Left renal cortex interstitium (tissue), 4 donors: ENCODE measurements at regions not wholly inside any gene's neighbourhood (a gene's known extent, or its start where the extent isn't known, plus 50 kb on each side); places are given as distances from the start of the nearest gene placed in this dataset.

Experiments
- DNase-seq, 4 donors: peaks; one replicate each; pipeline ENCODE4 v3.0.0-alpha.2; 2013; ENCODE audit warnings: low read depth in 4 of 4, low spot score in 2 of 4, missing footprints in 1 of 4

GRCh38 chr10:65491799-65492198, 1434.0 kb upstream of the LRRTM3 start:
- DNase-seq: no peak

GRCh38 chr10:65496541-65496940, 1429.3 kb upstream of the LRRTM3 start:
- no peak for DNase-seq

GRCh38 chr10:65497837-65498236, 1428.0 kb upstream of the LRRTM3 start:
- no peak for DNase-seq

GRCh38 chr10:65500716-65501115, 1425.1 kb upstream of the LRRTM3 start:
- DNase-seq: no peak

- DNase-seq: no peak
Measured at GRCh38 chr10:65501259-65501658, 1424.6 kb upstream of the LRRTM3 start.

GRCh38 chr10:65518379-65518778, 1407.5 kb upstream of the LRRTM3 start:
- no peak for DNase-seq

GRCh38 chr10:65528986-65529385, 1396.8 kb upstream of the LRRTM3 start:
- no peak for DNase-seq

GRCh38 chr10:65531545-65531944, 1394.3 kb upstream of the LRRTM3 start:
- no peak for DNase-seq

GRCh38 chr10:65534771-65535170, 1391.1 kb upstream of the LRRTM3 start:
- DNase-seq: no peak

GRCh38 chr10:65544756-65545155, 1381.1 kb upstream of the LRRTM3 start:
- DNase-seq: no peak

- DNase-seq: no peak
Measured at GRCh38 chr10:65548001-65548400, 1377.8 kb upstream of the LRRTM3 start.

- DNase-seq: no peak
Measured at GRCh38 chr10:65550761-65551160, 1375.1 kb upstream of the LRRTM3 start.

- no peak for DNase-seq
Measured at GRCh38 chr10:65555192-65555591, 1370.6 kb upstream of the LRRTM3 start.

GRCh38 chr10:65556006-65556405, 1369.8 kb upstream of the LRRTM3 start:
- DNase-seq: no peak

GRCh38 chr10:65559369-65559768, 1366.5 kb upstream of the LRRTM3 start:
- DNase-seq: no peak

- DNase-seq: no peak
Measured at GRCh38 chr10:65565246-65565645, 1360.6 kb upstream of the LRRTM3 start.

GRCh38 chr10:65566906-65567305, 1358.9 kb upstream of the LRRTM3 start:
- DNase-seq: no peak

- DNase-seq: peak; percentile 44 to 71 (median 57)
Measured at GRCh38 chr10:65570143-65571010, 1355.5 kb upstream of the LRRTM3 start.

- peak in 3 of 4 donors; percentile 6 to 25 (median 21) for DNase-seq
Measured at GRCh38 chr10:65571011-65571570, 1354.7 kb upstream of the LRRTM3 start.

- no peak for DNase-seq
Measured at GRCh38 chr10:65581426-65582026, 1344.3 kb upstream of the LRRTM3 start.

- no peak for DNase-seq
Measured at GRCh38 chr10:65602182-65602865, 1323.5 kb upstream of the LRRTM3 start.
